ENCODE measurements at regions not wholly inside any gene's neighbourhood (a gene's known extent, or its start where the extent isn't known, plus 50 kb on each side); places are given as distances from the start of the nearest gene placed in this dataset.

DNA sequence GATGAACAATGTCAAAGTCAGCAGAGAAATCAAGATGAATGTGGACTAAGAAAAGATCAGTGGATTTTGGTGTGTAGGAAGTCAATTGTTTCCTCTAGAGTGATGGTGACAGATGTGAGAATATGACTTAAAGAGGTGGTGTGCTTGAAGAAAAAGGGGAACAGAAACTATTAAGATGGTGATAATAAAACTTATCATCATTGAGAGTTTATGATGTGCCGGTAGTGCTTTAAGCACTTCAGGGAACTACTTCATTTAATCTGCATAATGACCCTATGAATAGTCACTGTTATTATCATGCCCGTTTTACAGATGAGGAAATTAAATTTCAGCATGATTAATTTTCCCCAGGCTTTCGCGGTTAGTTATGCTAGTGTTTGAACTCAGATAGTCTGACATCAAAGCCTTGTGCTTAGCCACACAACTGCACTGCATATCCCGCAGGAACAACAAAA, 246.9 kb upstream of the LRRC7 start:
- DNase-seq (no peak), ATAC-seq (no peak)
- intact Hi-C loops (cut with DNase I): no loop called here

- ATAC-seq: no peak
- intact Hi-C loops (cut with DNase I): no loop called here
- DNase-seq: no peak
Measured at GRCh38 chr1:69321311-69321710, 246.4 kb upstream of the LRRC7 start.

- DNase-seq (no peak), ATAC-seq (no peak)
- intact Hi-C loops (cut with DNase I): no loop called here
Measured at GRCh38 chr1:69328186-69328585, 239.5 kb upstream of the LRRC7 start.

GRCh38 chr1:69363236-69363635, 204.5 kb upstream of the LRRC7 start:
- DNase-seq (no peak), ATAC-seq (no peak)
- intact Hi-C loops (cut with DNase I): no loop called here

DNA sequence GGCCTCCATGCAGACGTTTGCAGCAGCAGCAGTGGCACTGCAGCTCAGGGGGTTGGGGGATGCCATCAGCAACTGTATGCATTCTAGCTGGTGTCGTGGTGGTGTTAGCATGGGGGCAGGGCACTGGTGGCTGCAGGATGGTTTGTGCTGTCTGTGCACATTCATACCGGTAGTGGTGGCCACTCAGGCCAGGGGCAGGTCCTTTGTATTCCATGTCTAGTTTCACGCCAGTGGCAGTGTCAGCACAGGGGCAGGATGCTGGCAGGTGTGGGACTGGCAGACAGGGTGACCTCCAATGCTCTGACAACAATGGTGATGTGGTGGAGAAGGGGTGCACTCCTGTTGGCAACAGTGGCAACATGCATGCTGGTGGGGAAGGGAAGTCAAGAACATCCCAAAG, 194.2 kb upstream of the LRRC7 start:
- no peak for DNase-seq
- intact Hi-C loops (cut with DNase I): no loop called here
- ATAC-seq: no peak

GRCh38 chr1:69376408-69376807, 191.3 kb upstream of the LRRC7 start:
- no peak for ATAC-seq
- intact Hi-C loops (cut with DNase I): no loop called here

DNA sequence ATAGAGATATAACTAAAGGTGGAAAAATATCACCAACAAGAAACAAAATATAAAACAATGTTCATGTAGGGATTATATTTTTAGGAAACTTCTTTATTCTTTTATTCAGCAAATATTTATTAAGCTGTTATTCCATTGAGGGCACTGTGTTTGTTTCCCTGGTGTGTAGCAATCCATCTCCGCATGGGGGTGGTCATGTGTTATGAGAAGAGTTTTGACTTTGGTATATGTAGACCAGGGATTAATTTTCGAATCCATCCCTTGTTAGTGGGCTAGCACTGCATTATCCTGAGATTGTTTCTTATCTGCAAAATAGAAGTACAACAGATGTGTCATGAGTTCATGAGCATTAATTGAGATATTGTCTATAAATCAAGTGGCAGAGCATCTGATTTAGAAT, 190.2 kb upstream of the LRRC7 start:
- intact Hi-C loops (cut with DNase I): no loop called here
- DNase-seq (no peak), ATAC-seq (no peak)

More at GRCh38 chr1:69376408-69376807, 191.3 kb upstream of the LRRC7 start:
- DNase-seq: no peak

DNA sequence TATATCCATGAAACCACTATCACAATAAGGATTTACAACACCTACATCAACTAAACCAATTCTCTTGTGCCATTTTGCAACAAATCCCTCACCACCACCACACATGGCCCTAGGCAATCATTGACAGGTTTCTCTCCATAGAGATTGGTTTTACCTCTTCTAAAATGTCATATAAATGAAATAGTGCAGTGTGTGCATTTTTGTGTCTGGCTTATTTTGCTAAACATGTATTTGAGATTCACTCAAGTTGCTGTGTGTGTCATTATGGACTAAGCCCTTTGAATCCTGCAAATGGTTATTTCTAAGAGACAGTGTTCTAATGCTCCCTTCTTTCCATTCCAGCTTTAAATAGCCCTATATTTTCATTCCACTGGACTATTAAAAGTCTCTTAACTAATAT, 179.7 kb upstream of the LRRC7 start:
- ATAC-seq (no peak), DNase-seq (no peak)
- intact Hi-C loops (cut with DNase I): no loop called here

- no peak for DNase-seq
- ATAC-seq: no peak
- intact Hi-C loops (cut with DNase I): no loop called here
Measured at GRCh38 chr1:69400128-69400527, 167.6 kb upstream of the LRRC7 start.

DNA sequence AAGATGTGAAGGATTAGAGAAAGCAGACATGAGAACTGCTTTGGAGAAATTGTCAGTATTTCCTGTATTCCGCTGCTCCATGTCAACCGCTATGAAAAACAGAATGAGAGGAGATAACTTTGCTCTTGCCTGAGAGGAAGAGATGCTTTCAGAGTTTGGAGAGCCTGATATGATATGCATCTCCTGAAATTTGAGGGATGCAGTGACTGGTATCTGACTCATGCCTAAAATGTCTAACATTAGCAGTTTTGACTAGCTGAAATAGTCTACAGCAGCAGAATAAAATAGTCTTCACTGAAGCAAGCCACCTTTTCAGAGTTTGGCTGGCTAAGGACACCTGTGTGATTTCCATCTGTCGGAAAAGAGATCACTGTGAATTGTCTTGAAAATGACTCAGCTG, 165.8 kb upstream of the LRRC7 start:
- DNase-seq: no peak
- ATAC-seq: no peak
- intact Hi-C loops (cut with DNase I): no loop called here

DNA sequence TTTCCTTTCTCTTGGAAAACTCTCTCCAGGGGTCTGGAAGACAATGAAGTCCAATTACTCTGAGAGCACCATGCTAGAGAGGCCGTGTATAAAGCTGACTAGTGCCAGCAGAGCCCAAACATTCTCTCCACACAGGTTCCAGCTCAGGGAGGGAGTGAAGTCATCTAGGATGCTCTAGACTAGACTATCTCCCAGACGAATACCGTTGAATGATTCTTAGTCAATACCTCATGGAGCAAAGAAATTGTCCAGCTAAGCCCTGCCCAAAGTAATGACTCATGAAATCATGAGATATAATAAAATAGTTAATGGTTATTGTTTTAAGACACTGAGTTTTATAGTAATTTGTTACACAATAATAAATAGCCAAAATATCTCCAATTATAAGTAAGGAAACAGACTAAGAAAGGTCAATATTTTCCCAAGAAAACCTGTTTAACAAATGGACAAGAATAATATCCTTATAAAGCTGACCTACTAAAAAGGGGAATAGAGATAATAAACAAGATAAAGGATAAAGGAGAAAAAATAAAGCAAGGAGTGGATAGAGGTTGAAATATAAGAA, 163.9 kb upstream of the LRRC7 start:
- DNase-seq (no peak), ATAC-seq (no peak)
- intact Hi-C loops (cut with DNase I): no loop called here

DNA sequence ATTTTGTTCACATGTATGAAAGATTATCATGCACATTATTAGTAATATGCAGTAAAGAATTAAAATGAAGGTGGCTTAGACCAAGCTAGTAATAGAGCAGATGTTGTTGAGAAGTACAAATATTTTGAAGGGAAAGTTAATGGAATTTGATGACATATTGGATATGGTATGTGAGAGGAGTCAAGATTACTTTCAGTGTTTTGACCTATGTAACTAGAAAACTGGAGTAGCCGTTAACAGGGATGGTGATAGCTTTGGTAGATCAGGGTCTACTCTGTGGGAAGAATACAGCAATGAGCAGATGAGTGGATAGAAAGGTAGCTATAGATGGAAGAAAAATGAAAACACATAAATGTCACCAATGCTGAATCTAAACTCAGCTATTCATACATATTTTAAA, 163.2 kb upstream of the LRRC7 start:
- DNase-seq (no peak), ATAC-seq (no peak)
- intact Hi-C loops (cut with DNase I): no loop called here

DNA sequence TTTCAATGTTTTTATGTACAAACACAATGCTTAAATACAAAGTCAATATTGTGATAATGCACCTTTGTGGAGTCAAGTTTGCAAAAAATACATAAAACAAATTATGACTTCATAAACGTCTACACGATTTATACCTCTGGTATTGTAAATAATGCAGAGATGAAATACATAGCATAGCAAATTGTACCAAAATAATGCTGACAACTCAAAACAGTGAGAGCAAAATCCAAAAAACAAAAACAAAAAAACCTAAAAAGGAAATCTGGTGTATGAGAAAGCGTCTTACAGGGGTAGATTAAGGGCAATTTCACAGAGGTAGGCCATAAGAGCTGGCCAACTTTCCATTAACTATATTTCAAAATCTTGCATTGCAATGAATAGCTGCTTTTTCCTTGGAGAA, 161.5 kb upstream of the LRRC7 start:
- ATAC-seq (no peak), DNase-seq (no peak)
- intact Hi-C loops (cut with DNase I): no loop called here

DNA sequence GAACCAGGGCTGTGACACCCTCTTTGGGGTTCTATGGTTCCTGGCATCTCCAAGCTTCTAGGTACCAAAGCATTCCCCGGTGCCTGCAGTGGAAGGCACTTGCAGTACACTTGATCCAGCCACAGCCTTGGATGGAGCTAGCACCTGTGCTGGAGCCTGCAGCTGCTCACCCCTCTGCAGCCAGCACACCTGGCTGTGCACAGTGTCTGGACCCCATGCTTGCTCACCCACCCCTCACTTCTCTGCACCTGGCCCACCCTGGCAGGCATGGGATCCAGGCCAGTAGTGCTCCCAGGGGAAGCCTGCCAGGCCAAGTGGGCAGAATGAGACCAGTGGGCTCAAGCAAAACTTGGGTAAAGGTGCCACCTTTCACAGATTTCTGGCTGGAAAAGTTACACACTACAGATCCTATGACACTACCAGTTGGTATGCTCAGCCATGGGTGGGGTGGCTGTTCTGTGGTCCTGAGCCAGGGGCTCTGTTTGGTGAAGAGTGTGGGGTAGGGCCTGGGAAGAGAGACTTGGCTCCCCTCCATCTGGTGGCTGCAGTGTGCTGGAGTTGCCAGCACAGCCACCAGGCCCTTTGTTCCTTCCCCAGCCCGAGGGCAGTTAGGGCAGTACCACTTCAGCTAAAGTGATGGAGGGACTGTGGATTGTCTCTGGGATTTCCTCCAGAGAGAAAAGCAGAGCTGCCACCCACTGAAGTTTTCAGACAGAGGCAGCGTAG, 157.8 kb upstream of the LRRC7 start:
- intact Hi-C loops (cut with DNase I): no loop called here
- DNase-seq (no peak), ATAC-seq (no peak)

DNA sequence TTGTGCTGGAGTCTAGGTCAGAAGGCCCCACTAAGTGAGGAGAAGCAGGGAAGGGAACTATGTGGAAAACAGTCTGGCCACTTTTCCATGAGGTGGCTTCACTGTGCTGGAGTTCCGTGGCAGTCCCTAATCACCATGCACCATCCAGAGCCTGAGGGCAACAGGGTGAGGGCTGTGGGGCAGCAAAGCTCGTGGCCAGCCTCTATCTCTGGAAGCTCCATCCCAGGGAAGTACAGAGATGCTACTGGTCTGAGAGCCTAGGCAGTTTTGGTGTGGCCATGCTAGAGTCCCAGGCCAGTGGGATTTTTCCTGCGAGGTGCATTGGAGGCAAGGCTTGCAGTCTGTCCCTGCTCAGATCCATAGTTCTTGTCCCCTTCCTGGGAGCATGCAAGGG, 157.3 kb upstream of the LRRC7 start:
- DNase-seq (no peak), ATAC-seq (no peak)
- intact Hi-C loops (cut with DNase I): no loop called here

- DNase-seq (no peak), ATAC-seq (no peak)
- intact Hi-C loops (cut with DNase I): no loop called here
Measured at GRCh38 chr1:69410893-69411292, 156.8 kb upstream of the LRRC7 start.

- DNase-seq (no peak), ATAC-seq (no peak)
- intact Hi-C loops (cut with DNase I): no loop called here
Measured at GRCh38 chr1:69411617-69412016, 156.1 kb upstream of the LRRC7 start.

DNA sequence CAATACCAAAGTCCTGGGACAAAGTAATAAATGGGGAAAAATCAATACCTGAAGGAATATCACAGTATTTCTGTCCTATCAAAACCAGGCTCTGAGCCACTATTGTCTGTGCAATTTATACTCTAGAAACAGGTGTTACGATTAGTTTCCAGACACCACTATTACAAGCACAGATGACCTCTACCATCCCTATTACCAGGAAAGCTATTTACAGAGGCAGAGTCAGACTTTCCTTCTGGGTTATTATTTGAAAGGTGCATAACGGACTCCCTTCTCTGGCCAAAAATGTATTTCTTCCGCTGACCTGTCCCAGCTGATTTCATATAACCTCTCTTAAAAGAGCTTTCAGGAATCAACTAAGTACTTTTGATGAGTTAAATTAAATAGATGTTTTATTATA, 154.6 kb upstream of the LRRC7 start:
- intact Hi-C loops (cut with DNase I): no loop called here

GRCh38 chr1:69414574-69414973, 153.1 kb upstream of the LRRC7 start:
- no peak for ATAC-seq
- intact Hi-C loops (cut with DNase I): no loop called here
- DNase-seq: no peak

More for the DNA sequence above, 154.6 kb upstream of the LRRC7 start:
- no peak for DNase-seq
- ATAC-seq: no peak

DNA sequence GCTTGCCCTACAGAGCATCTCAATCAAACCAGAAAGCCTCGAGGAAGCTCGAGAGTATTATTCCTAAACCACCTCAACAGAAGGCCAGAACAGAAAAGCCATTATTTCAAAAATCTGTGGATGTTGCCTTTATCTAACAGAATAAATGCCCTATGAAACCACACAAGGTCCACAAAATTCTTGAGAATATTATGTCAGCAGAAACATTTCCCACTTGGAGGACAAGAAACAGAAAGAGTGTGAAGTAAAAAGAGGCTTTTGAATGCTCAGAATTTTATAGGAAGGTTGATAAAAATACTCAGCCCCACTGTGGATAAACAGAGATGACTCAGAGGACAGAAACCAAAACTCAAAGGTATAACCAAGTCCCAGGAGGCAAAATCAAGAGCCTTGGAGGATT, 146.4 kb upstream of the LRRC7 start:
- intact Hi-C loops (cut with DNase I): no loop called here
- ATAC-seq (no peak), DNase-seq (no peak)

DNA sequence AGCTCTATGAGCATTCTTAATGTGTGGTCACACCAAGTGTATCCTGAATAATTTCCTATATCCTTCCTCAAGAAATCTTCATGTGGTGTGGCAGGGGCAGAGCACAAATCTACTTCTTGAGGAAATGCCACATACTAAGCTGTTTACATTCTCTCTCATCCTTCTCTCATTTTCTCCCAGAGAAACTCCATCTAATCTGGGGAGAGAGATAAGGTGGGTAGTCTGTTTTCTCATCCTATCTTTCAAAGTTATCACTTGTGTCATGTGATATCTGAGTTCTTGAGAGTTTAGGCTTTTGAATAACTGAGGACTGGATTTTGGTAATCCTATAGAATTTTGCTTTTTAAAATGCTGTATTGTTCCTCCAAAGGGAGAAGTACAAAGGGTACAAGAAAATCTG, 141.9 kb upstream of the LRRC7 start:
- ATAC-seq (no peak), DNase-seq (no peak)
- intact Hi-C loops (cut with DNase I): no loop called here
